ENCODE measurements at regions not wholly inside any gene's neighbourhood (a gene's known extent, or its start where the extent isn't known, plus 50 kb on each side); places are given as distances from the start of the nearest gene placed in this dataset.

GRCh38 chr4:34731070-34731469 lies 1513.2 kb downstream of the ARAP2 start:
- H3K27ac ChIP-seq (ENCODE audit: low read depth, low read length, poor library complexity, severe bottlenecking), result no peak overlapping the region
- no peaks in the 10 kb centered on the region for H3K36me3 ChIP-seq (ENCODE audit: insufficient read depth, low read length, poor library complexity, severe bottlenecking)
- CTCF ChIA-PET, result no interaction called here
- no peak for TF ChIP-seq CTCF (conservative IDR thresholded peaks at IDR 0.05; ENCODE audit: low read depth, low read length)
- TF ChIP-seq EZH2 (IDR thresholded peaks at IDR 0.05; ENCODE audit: borderline replicate concordance, low read depth, low read length, poor library complexity, severe bottlenecking), result no peak
- no peaks in the 10 kb centered on the region for H3K4me1 ChIP-seq (ENCODE audit: insufficient read depth, low read length, poor library complexity, severe bottlenecking)
- POLR2A ChIA-PET (ENCODE audit: low non-redundant PET), result no interaction called here
- no peak for DNase-seq (ENCODE audit: low spot score)
- no peak overlapping the region for H3K4me3 ChIP-seq (ENCODE audit: low read depth, low read length, poor library complexity, severe bottlenecking)
- H3K9me3 ChIP-seq (ENCODE audit: low read depth, low read length, poor library complexity, severe bottlenecking), result no peaks in the 10 kb centered on the region
- intact Hi-C loops (cut with micrococcal nuclease; ENCODE audit: unreplicated experiment), result no loop called here
- no peaks in the 10 kb centered on the region for H3K27me3 ChIP-seq (replicated peaks; ENCODE audit: insufficient read depth, low read depth, low read length, poor library complexity)
- no TSS peak for BruUV-seq (replicated peaks)

GRCh38 chr4:34732176-34732950 lies 1512.0 kb downstream of the ARAP2 start:
- Histone ChIP-seq H3K4me1 (ENCODE audit: insufficient read depth, low read length, poor library complexity, severe bottlenecking) (no peaks in the 10 kb centered on the region), H3K27ac (ENCODE audit: low read depth, low read length, poor library complexity, severe bottlenecking) (no peak overlapping the region), H3K27me3 (replicated peaks; ENCODE audit: insufficient read depth, low read depth, low read length, poor library complexity) (no peaks in the 10 kb centered on the region), H3K36me3 (ENCODE audit: insufficient read depth, low read length, poor library complexity, severe bottlenecking) (no peaks in the 10 kb centered on the region), H3K9me3 (ENCODE audit: low read depth, low read length, poor library complexity, severe bottlenecking) (no peaks in the 10 kb centered on the region), H3K4me3 (ENCODE audit: low read depth, low read length, poor library complexity, severe bottlenecking) (no peak overlapping the region)
- ChIA-PET CTCF (no interaction called here), POLR2A (ENCODE audit: low non-redundant PET) (no interaction called here)
- no TSS peak for BruUV-seq (replicated peaks)
- intact Hi-C loops (cut with micrococcal nuclease; ENCODE audit: unreplicated experiment), result no loop called here
- no peak for TF ChIP-seq EZH2 (IDR thresholded peaks at IDR 0.05; ENCODE audit: borderline replicate concordance, low read depth, low read length, poor library complexity, severe bottlenecking)
- TF ChIP-seq CTCF (conservative IDR thresholded peaks at IDR 0.05; ENCODE audit: low read depth, low read length), result no peak
- DNase-seq (ENCODE audit: low spot score), result no peak

GRCh38 chr4:34733185-34733941 lies 1511.0 kb downstream of the ARAP2 start:
- ChIA-PET CTCF (no interaction called here), POLR2A (ENCODE audit: low non-redundant PET) (no interaction called here)
- Histone ChIP-seq H3K27ac (ENCODE audit: low read depth, low read length, poor library complexity, severe bottlenecking) (no peak overlapping the region), H3K4me3 (ENCODE audit: low read depth, low read length, poor library complexity, severe bottlenecking) (no peak overlapping the region), H3K4me1 (ENCODE audit: insufficient read depth, low read length, poor library complexity, severe bottlenecking) (no peaks in the 10 kb centered on the region), H3K36me3 (ENCODE audit: insufficient read depth, low read length, poor library complexity, severe bottlenecking) (no peaks in the 10 kb centered on the region), H3K27me3 (replicated peaks; ENCODE audit: insufficient read depth, low read depth, low read length, poor library complexity) (no peaks in the 10 kb centered on the region), H3K9me3 (ENCODE audit: low read depth, low read length, poor library complexity, severe bottlenecking) (no peaks in the 10 kb centered on the region)
- intact Hi-C loops (cut with micrococcal nuclease; ENCODE audit: unreplicated experiment), result no loop called here
- DNase-seq (ENCODE audit: low spot score), result no peak
- no peak for TF ChIP-seq EZH2 (IDR thresholded peaks at IDR 0.05; ENCODE audit: borderline replicate concordance, low read depth, low read length, poor library complexity, severe bottlenecking)
- TF ChIP-seq CTCF (conservative IDR thresholded peaks at IDR 0.05; ENCODE audit: low read depth, low read length), result no peak
- no TSS peak for BruUV-seq (replicated peaks)
